Ovary (tissue), 7 donors: ENCODE measurements at regions not wholly inside any gene's neighbourhood (a gene's known extent, or its start where the extent isn't known, plus 50 kb on each side); places are given as distances from the start of the nearest gene placed in this dataset.

Source experiments
- DNase-seq, 5 donors: peaks; one replicate each; pipeline ENCODE4 v3.0.0-alpha.2; 2019 to 2020
- H3K27ac ChIP-seq, 2 donors: fragments of 200-600 bp; one replicate each; pipeline versions ENCODE4 v1.5.1 to v1.8.0; 2019 to 2022
- H3K27me3 ChIP-seq: fragments of 200-600 bp; one replicate; pipeline ENCODE4 v1.8.0; 2022
- H3K36me3 ChIP-seq: fragments of 200-600 bp; sonication (generic); one replicate; pipeline ENCODE4 v1.5.1; 2019
- H3K4me1 ChIP-seq: one replicate; pipeline ENCODE4 v1.8.1; 2013; ENCODE audit warnings: mild to moderate bottlenecking, moderate library complexity; ENCODE audit not compliant: insufficient read depth
- H3K4me3 ChIP-seq: fragments of 200-600 bp; sonication (generic); one replicate; pipeline ENCODE4 v1.5.1; 2017
- H3K9me3 ChIP-seq, 2 donors: fragments of 200-600 bp in 1 of 2; sonication (generic) in 1 of 2; one replicate each; pipeline versions ENCODE4 v1.5.1 to v1.8.1; 2013 to 2019; ENCODE audit warnings: mild to moderate bottlenecking in 1 of 2, moderate library complexity in 1 of 2
- EP300 ChIP-seq: sonication (generic); formaldehyde crosslinking; IDR thresholded peaks from one replicate; pipeline ENCODE4 v1.6.1; 2017; ENCODE audit warnings: antibody characterized with exemption
- POLR2A ChIP-seq: fragments of 450-650 bp; IDR thresholded peaks from one replicate; pipeline ENCODE4 v1.6.1; 2017; ENCODE audit warnings: antibody characterized with exemption, mild to moderate bottlenecking, moderate library complexity
- WGBS, 3 donors: extraction: QIAGEN DNeasy Blood & Tissue Kit in 1 of 3; methylation state at CpG; one replicate each; pipeline versions ENCODE4 v1.1.5 to v1.1.7; 2013 to 2017; 5-methylcytosine and 5-hydroxymethylcytosine counted together
- intact Hi-C, 4 donors: fragments of 100-400 bp; cut with DNase I; formaldehyde crosslinking; loops; one replicate each; pipeline versions ENCODE4 v1.11.0 to v1.15.1; 2022 to 2023
- TF ChIP-seq, protein P1 (sequence below), 3 donors: fragments of 450-650 bp in 2 of 3; fragments of 200-600 bp in 1 of 3; IDR thresholded peaks; one replicate each; pipeline versions ENCODE4 v1.5.1 to v1.8.0; 2016 to 2022; ENCODE audit warnings: antibody characterized with exemption in 3 of 3, mild to moderate bottlenecking in 1 of 3
- donor health status: DM: no; HTN: no; CAD: no; lungs with moderate emphysema.
- donor health status: DM: no; HTN: no; CAD: no.
- donor health status: Bipolar disorder and iron deficiency.
- donor health status: DM: no; HTN: no; CAD: no.
- donor health status: DM: yes; HTN: yes; CAD: no.

- Histone ChIP-seq H3K27ac (no peak overlapping the region), H3K4me3 (no peak overlapping the region), H3K27me3 (no peaks in the 10 kb centered on the region), H3K9me3 (no peaks in the 10 kb centered on the region), H3K4me1 (no peaks in the 10 kb centered on the region), H3K36me3 (no peaks in the 10 kb centered on the region)
- no peak for TF ChIP-seq EP300
- TF ChIP-seq, protein P1, sequence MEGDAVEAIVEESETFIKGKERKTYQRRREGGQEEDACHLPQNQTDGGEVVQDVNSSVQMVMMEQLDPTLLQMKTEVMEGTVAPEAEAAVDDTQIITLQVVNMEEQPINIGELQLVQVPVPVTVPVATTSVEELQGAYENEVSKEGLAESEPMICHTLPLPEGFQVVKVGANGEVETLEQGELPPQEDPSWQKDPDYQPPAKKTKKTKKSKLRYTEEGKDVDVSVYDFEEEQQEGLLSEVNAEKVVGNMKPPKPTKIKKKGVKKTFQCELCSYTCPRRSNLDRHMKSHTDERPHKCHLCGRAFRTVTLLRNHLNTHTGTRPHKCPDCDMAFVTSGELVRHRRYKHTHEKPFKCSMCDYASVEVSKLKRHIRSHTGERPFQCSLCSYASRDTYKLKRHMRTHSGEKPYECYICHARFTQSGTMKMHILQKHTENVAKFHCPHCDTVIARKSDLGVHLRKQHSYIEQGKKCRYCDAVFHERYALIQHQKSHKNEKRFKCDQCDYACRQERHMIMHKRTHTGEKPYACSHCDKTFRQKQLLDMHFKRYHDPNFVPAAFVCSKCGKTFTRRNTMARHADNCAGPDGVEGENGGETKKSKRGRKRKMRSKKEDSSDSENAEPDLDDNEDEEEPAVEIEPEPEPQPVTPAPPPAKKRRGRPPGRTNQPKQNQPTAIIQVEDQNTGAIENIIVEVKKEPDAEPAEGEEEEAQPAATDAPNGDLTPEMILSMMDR (IDR thresholded peaks at IDR 0.05) = no peak
- no peak for TF ChIP-seq POLR2A
- DNase-seq = no peak
- WGBS, 3 donors = 83 to 88% (median 87%) methylated on average over 3 of the region's 3 CpGs
- intact Hi-C loops = no loop called here
Observed at GRCh38 chr12:83472772-83473171, 786.1 kb downstream of the TMTC2 start.

- Histone ChIP-seq H3K27me3 (no peaks in the 10 kb centered on the region), H3K36me3 (no peaks in the 10 kb centered on the region), H3K27ac (no peak overlapping the region), H3K9me3 (no peaks in the 10 kb centered on the region), H3K4me3 (no peak overlapping the region), H3K4me1 (no peaks in the 10 kb centered on the region)
- intact Hi-C loops = no loop called here
- no peak for DNase-seq
- TF ChIP-seq, protein P1 (IDR thresholded peaks at IDR 0.05) = no peak
- TF ChIP-seq EP300 = no peak
- TF ChIP-seq POLR2A = no peak
- WGBS, 3 donors = 82 to 92% (median 91%) methylated on average over 4 of the region's 4 CpGs
Observed at GRCh38 chr12:83472350-83472749, 785.6 kb downstream of the TMTC2 start.

DNA sequence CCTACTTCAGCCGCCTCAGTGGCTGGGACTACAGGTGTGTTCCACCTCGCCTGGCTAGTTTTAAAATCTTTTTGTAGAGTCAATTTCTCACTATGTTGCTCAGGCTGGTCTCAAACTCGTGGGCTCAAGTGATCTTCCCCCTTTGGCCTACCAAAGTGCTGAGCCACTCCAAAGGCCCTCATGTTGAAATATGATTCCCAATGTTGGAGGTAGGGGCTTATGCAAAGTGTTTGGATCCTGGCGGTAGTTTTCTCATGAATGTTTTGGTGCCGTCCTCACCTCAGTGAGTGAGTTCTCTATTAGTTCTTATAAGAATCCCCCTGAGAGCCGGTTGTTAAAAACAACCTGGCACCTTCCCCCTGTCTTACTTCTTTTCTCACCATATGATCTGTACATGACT lies 784.6 kb downstream of the TMTC2 start:
- WGBS, 3 donors = 82 to 95% (median 85%) methylated on average over 6 of the region's 6 CpGs
- H3K27me3 ChIP-seq = no peaks in the 10 kb centered on the region
- H3K27ac ChIP-seq = no peak overlapping the region
- no peaks in the 10 kb centered on the region for H3K36me3 ChIP-seq
- DNase-seq = no peak
- no peak for TF ChIP-seq EP300
- TF ChIP-seq, protein P1 (IDR thresholded peaks at IDR 0.05) = no peak
- TF ChIP-seq POLR2A = no peak
- no peaks in the 10 kb centered on the region for H3K4me1 ChIP-seq
- H3K9me3 ChIP-seq = no peaks in the 10 kb centered on the region
- H3K4me3 ChIP-seq = no peak overlapping the region
- intact Hi-C loops = no loop called here

- intact Hi-C loops = no loop called here
- WGBS, 3 donors = 54 to 57% (median 55%) methylated on average over 3 of the region's 3 CpGs
Observed at GRCh38 chr12:83470749-83471148, 784.0 kb downstream of the TMTC2 start.

More at GRCh38 chr12:83470749-83471148, 784.0 kb downstream of the TMTC2 start:
- Histone ChIP-seq H3K4me3 (no peak overlapping the region), H3K9me3 (no peaks in the 10 kb centered on the region), H3K27me3 (no peaks in the 10 kb centered on the region), H3K27ac (no peak overlapping the region), H3K4me1 (no peaks in the 10 kb centered on the region), H3K36me3 (no peaks in the 10 kb centered on the region)
- no peak for DNase-seq
- TF ChIP-seq EP300 (no peak), POLR2A (no peak)
- TF ChIP-seq, protein P1 (IDR thresholded peaks at IDR 0.05) = no peak
